ENCODE measurements at regions not wholly inside any gene's neighbourhood (a gene's known extent, or its start where the extent isn't known, plus 50 kb on each side); places are given as distances from the start of the nearest gene placed in this dataset.

- no peaks in the 10 kb centered on the region for H3K9me3 ChIP-seq (ENCODE audit: control extremely low read depth in 1 of 5, control insufficient read depth in 4 of 5, insufficient read depth in 2 of 5, low read depth in 1 of 5, low read length in 4 of 5)
- ChIA-PET POLR2A (no interaction called here), CTCF (no interaction called here)
- no peak for DNase-seq
- H3K4me1 ChIP-seq (ENCODE audit: control extremely low read depth in 1 of 4, control insufficient read depth in 4 of 4, insufficient read depth in 4 of 4, low read length in 3 of 4) = no peaks in the 10 kb centered on the region
- H3K27ac ChIP-seq (ENCODE audit: insufficient read depth in 1 of 2, low read depth in 1 of 2, low read length in 2 of 2, poor library complexity in 1 of 2, severe bottlenecking in 2 of 2) = no peak overlapping the region
- no peak overlapping the region for H3K4me3 ChIP-seq (ENCODE audit: control insufficient read depth in 1 of 7, extremely low read depth in 1 of 7, insufficient read depth in 4 of 7, low read depth in 2 of 7, low read length in 6 of 7)
- H3K36me3 ChIP-seq (ENCODE audit: control insufficient read depth in 4 of 4, insufficient read depth in 4 of 4, low read length in 3 of 4) = no peaks in the 10 kb centered on the region
- no CpG with 5 or more reads among the region's 2 CpGs for WGBS (ENCODE audit: insufficient coverage)
- no peaks in the 10 kb centered on the region for H3K27me3 ChIP-seq (replicated peaks in 2 of 5; ENCODE audit: control insufficient read depth in 4 of 5, insufficient read depth in 5 of 5, low read length in 4 of 5)
Measured at GRCh38 chr13:64020126-64020525, 2604.5 kb upstream of the PCDH20 start.

- DNase-seq = no peak
- no peaks in the 10 kb centered on the region for H3K36me3 ChIP-seq (ENCODE audit: control insufficient read depth in 4 of 4, insufficient read depth in 4 of 4, low read length in 3 of 4)
- no CpG with 5 or more reads among the region's 1 CpG for WGBS (ENCODE audit: insufficient coverage)
- H3K4me1 ChIP-seq (ENCODE audit: control extremely low read depth in 1 of 4, control insufficient read depth in 4 of 4, insufficient read depth in 4 of 4, low read length in 3 of 4) = no peaks in the 10 kb centered on the region
- ChIA-PET POLR2A (no interaction called here), CTCF (no interaction called here)
- H3K9me3 ChIP-seq (ENCODE audit: control extremely low read depth in 1 of 5, control insufficient read depth in 4 of 5, insufficient read depth in 2 of 5, low read depth in 1 of 5, low read length in 4 of 5) = no peaks in the 10 kb centered on the region
- no peaks in the 10 kb centered on the region for H3K27me3 ChIP-seq (replicated peaks in 2 of 5; ENCODE audit: control insufficient read depth in 4 of 5, insufficient read depth in 5 of 5, low read length in 4 of 5)
- H3K4me3 ChIP-seq (ENCODE audit: control insufficient read depth in 1 of 7, extremely low read depth in 1 of 7, insufficient read depth in 4 of 7, low read depth in 2 of 7, low read length in 6 of 7) = no peak overlapping the region
- H3K27ac ChIP-seq (ENCODE audit: insufficient read depth in 1 of 2, low read depth in 1 of 2, low read length in 2 of 2, poor library complexity in 1 of 2, severe bottlenecking in 2 of 2) = no peak overlapping the region
Measured at GRCh38 chr13:64007339-64007738, 2591.7 kb upstream of the PCDH20 start.

- H3K27me3 ChIP-seq (replicated peaks in 2 of 5; ENCODE audit: control insufficient read depth in 4 of 5, insufficient read depth in 5 of 5, low read length in 4 of 5) = no peaks in the 10 kb centered on the region
- DNase-seq = no peak
- POLR2A ChIA-PET = no interaction called here
- H3K27ac ChIP-seq (ENCODE audit: insufficient read depth in 1 of 2, low read depth in 1 of 2, low read length in 2 of 2, poor library complexity in 1 of 2, severe bottlenecking in 2 of 2) = no peak overlapping the region
- no peaks in the 10 kb centered on the region for H3K36me3 ChIP-seq (ENCODE audit: control insufficient read depth in 4 of 4, insufficient read depth in 4 of 4, low read length in 3 of 4)
- H3K4me3 ChIP-seq (ENCODE audit: control insufficient read depth in 1 of 7, extremely low read depth in 1 of 7, insufficient read depth in 4 of 7, low read depth in 2 of 7, low read length in 6 of 7) = no peak overlapping the region
- no peaks in the 10 kb centered on the region for H3K9me3 ChIP-seq (ENCODE audit: control extremely low read depth in 1 of 5, control insufficient read depth in 4 of 5, insufficient read depth in 2 of 5, low read depth in 1 of 5, low read length in 4 of 5)
- H3K4me1 ChIP-seq (ENCODE audit: control extremely low read depth in 1 of 4, control insufficient read depth in 4 of 4, insufficient read depth in 4 of 4, low read length in 3 of 4) = no peaks in the 10 kb centered on the region
- CTCF ChIA-PET = no interaction called here
- WGBS (ENCODE audit: insufficient coverage) = 100% methylated on average over 2 of the region's 4 CpGs
Measured at GRCh38 chr13:64000321-64000720, 2584.7 kb upstream of the PCDH20 start.

GRCh38 chr13:63999614-64000305 is 2584.1 kb upstream of the PCDH20 start:
- Histone ChIP-seq H3K9me3 (ENCODE audit: control extremely low read depth in 1 of 5, control insufficient read depth in 4 of 5, insufficient read depth in 2 of 5, low read depth in 1 of 5, low read length in 4 of 5) (no peaks in the 10 kb centered on the region), H3K27ac (ENCODE audit: insufficient read depth in 1 of 2, low read depth in 1 of 2, low read length in 2 of 2, poor library complexity in 1 of 2, severe bottlenecking in 2 of 2) (no peak overlapping the region), H3K36me3 (ENCODE audit: control insufficient read depth in 4 of 4, insufficient read depth in 4 of 4, low read length in 3 of 4) (no peaks in the 10 kb centered on the region), H3K4me3 (ENCODE audit: control insufficient read depth in 1 of 7, extremely low read depth in 1 of 7, insufficient read depth in 4 of 7, low read depth in 2 of 7, low read length in 6 of 7) (no peak overlapping the region), H3K27me3 (replicated peaks in 2 of 5; ENCODE audit: control insufficient read depth in 4 of 5, insufficient read depth in 5 of 5, low read length in 4 of 5) (no peaks in the 10 kb centered on the region), H3K4me1 (ENCODE audit: control extremely low read depth in 1 of 4, control insufficient read depth in 4 of 4, insufficient read depth in 4 of 4, low read length in 3 of 4) (no peaks in the 10 kb centered on the region)
- DNase-seq = no peak
- no CpG with 5 or more reads among the region's 3 CpGs for WGBS (ENCODE audit: insufficient coverage)
- CTCF ChIA-PET = no interaction called here
- POLR2A ChIA-PET = no interaction called here

GRCh38 chr13:63983366-63983765 is 2567.7 kb upstream of the PCDH20 start:
- Histone ChIP-seq H3K4me1 (ENCODE audit: control extremely low read depth in 1 of 4, control insufficient read depth in 4 of 4, insufficient read depth in 4 of 4, low read length in 3 of 4) (no peaks in the 10 kb centered on the region), H3K27ac (ENCODE audit: insufficient read depth in 1 of 2, low read depth in 1 of 2, low read length in 2 of 2, poor library complexity in 1 of 2, severe bottlenecking in 2 of 2) (no peak overlapping the region), H3K27me3 (replicated peaks in 2 of 5; ENCODE audit: control insufficient read depth in 4 of 5, insufficient read depth in 5 of 5, low read length in 4 of 5) (no peaks in the 10 kb centered on the region), H3K9me3 (ENCODE audit: control extremely low read depth in 1 of 5, control insufficient read depth in 4 of 5, insufficient read depth in 2 of 5, low read depth in 1 of 5, low read length in 4 of 5) (no peaks in the 10 kb centered on the region), H3K4me3 (ENCODE audit: control insufficient read depth in 1 of 7, extremely low read depth in 1 of 7, insufficient read depth in 4 of 7, low read depth in 2 of 7, low read length in 6 of 7) (no peak overlapping the region), H3K36me3 (ENCODE audit: control insufficient read depth in 4 of 4, insufficient read depth in 4 of 4, low read length in 3 of 4) (no peaks in the 10 kb centered on the region)
- ChIA-PET CTCF (no interaction called here), POLR2A (no interaction called here)
- no CpG with 5 or more reads among the region's 1 CpG for WGBS (ENCODE audit: insufficient coverage)
- DNase-seq = no peak

- H3K4me1 ChIP-seq (ENCODE audit: control extremely low read depth in 1 of 4, control insufficient read depth in 4 of 4, insufficient read depth in 4 of 4, low read length in 3 of 4) = no peaks in the 10 kb centered on the region
- H3K4me3 ChIP-seq (ENCODE audit: control insufficient read depth in 1 of 7, extremely low read depth in 1 of 7, insufficient read depth in 4 of 7, low read depth in 2 of 7, low read length in 6 of 7) = no peak overlapping the region
- POLR2A ChIA-PET = no interaction called here
- CTCF ChIA-PET = no interaction called here
- no peaks in the 10 kb centered on the region for H3K36me3 ChIP-seq (ENCODE audit: control insufficient read depth in 4 of 4, insufficient read depth in 4 of 4, low read length in 3 of 4)
- no peaks in the 10 kb centered on the region for H3K9me3 ChIP-seq (ENCODE audit: control extremely low read depth in 1 of 5, control insufficient read depth in 4 of 5, insufficient read depth in 2 of 5, low read depth in 1 of 5, low read length in 4 of 5)
- DNase-seq = no peak
- no peak overlapping the region for H3K27ac ChIP-seq (ENCODE audit: insufficient read depth in 1 of 2, low read depth in 1 of 2, low read length in 2 of 2, poor library complexity in 1 of 2, severe bottlenecking in 2 of 2)
- no peaks in the 10 kb centered on the region for H3K27me3 ChIP-seq (replicated peaks in 2 of 5; ENCODE audit: control insufficient read depth in 4 of 5, insufficient read depth in 5 of 5, low read length in 4 of 5)
Measured at GRCh38 chr13:63979951-63980350, 2564.3 kb upstream of the PCDH20 start.

GRCh38 chr13:63972328-63972727 is 2556.7 kb upstream of the PCDH20 start:
- POLR2A ChIA-PET = no interaction called here
- no CpG with 5 or more reads among the region's 2 CpGs for WGBS (ENCODE audit: insufficient coverage)
- no peak overlapping the region for H3K4me3 ChIP-seq (ENCODE audit: control insufficient read depth in 1 of 7, extremely low read depth in 1 of 7, insufficient read depth in 4 of 7, low read depth in 2 of 7, low read length in 6 of 7)
- no peak overlapping the region for H3K27ac ChIP-seq (ENCODE audit: insufficient read depth in 1 of 2, low read depth in 1 of 2, low read length in 2 of 2, poor library complexity in 1 of 2, severe bottlenecking in 2 of 2)
- no peaks in the 10 kb centered on the region for H3K4me1 ChIP-seq (ENCODE audit: control extremely low read depth in 1 of 4, control insufficient read depth in 4 of 4, insufficient read depth in 4 of 4, low read length in 3 of 4)
- no peaks in the 10 kb centered on the region for H3K36me3 ChIP-seq (ENCODE audit: control insufficient read depth in 4 of 4, insufficient read depth in 4 of 4, low read length in 3 of 4)
- CTCF ChIA-PET = no interaction called here
- H3K9me3 ChIP-seq (ENCODE audit: control extremely low read depth in 1 of 5, control insufficient read depth in 4 of 5, insufficient read depth in 2 of 5, low read depth in 1 of 5, low read length in 4 of 5) = no peaks in the 10 kb centered on the region
- no peak for DNase-seq
- no peaks in the 10 kb centered on the region for H3K27me3 ChIP-seq (replicated peaks in 2 of 5; ENCODE audit: control insufficient read depth in 4 of 5, insufficient read depth in 5 of 5, low read length in 4 of 5)
